GM18511 (cell line): ENCODE measurements at regions not wholly inside any gene's neighbourhood (a gene's known extent, or its start where the extent isn't known, plus 50 kb on each side); places are given as distances from the start of the nearest gene placed in this dataset.

Experiments
- ATAC-seq: cut with Tn5 transposase; IDR thresholded peaks from one replicate; pipeline ENCODE4 v1.9.1; 2021; ENCODE audit warnings: mild to moderate bottlenecking, moderate library complexity; ENCODE audit not compliant: unreplicated experiment

DNA sequence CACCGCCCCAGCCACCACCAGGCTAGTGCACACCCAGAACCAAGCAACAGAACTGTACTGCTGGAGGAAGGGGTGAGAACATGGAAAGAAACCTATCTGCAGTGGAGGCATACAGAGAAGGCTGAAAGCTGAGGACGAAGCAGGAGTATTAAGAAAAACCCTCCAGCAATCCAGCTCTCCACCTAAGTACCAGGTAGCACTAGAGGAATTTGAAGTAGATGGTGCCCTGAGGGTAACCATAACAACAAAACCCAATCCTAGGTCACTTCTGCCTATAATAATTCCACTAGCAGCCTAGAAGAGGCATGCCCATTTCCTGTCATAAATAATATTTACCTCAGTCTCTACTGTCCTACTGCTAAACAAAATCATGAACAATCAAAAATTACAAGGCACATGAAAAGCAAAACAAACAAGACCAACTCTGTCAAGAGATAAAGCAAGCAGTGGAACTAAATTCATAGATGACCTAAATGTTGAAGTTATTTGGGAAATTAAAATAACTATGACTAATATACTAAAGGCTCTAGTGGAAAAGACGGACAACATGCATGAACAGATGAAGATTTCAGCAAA, 51.1 kb downstream of the HYCC1 start:
- no peak for ATAC-seq

DNA sequence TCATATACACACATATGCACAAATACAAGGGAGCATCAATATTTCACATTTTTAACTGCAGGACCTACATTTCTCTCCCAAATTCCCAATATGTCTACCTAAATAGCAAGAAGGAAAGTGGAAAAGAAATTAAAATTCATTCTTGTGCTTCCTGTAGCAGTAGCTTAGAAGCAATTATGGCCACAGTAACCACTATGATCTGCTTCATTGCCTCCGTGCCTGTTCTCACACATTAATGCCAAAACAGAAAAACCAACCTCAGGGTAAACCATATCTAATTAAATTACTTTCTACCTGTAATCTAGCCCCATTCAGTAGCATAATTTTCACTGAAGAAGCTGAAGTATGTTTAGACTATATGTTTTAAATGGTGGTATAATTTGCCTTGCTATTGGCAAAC, 55.2 kb downstream of the HYCC1 start:
- no peak for ATAC-seq

DNA sequence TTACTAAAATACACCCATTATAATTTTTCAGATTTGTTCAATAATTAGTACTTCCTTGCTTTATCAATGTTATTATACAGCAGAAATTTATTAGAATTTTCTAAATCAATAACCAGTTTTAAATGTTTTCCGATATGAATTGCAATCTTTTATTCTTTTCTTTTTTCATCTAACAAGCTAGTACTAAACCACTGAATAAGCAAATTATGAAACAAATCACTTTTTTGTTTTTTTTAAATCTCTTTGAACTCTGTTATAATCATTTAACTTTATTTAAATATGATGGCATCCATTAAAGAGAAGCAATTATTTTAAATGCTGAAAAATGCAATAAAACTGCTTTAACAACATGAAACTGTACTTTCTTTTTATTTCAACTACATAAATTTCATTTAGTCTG, 59.7 kb downstream of the HYCC1 start:
- ATAC-seq = no peak

DNA sequence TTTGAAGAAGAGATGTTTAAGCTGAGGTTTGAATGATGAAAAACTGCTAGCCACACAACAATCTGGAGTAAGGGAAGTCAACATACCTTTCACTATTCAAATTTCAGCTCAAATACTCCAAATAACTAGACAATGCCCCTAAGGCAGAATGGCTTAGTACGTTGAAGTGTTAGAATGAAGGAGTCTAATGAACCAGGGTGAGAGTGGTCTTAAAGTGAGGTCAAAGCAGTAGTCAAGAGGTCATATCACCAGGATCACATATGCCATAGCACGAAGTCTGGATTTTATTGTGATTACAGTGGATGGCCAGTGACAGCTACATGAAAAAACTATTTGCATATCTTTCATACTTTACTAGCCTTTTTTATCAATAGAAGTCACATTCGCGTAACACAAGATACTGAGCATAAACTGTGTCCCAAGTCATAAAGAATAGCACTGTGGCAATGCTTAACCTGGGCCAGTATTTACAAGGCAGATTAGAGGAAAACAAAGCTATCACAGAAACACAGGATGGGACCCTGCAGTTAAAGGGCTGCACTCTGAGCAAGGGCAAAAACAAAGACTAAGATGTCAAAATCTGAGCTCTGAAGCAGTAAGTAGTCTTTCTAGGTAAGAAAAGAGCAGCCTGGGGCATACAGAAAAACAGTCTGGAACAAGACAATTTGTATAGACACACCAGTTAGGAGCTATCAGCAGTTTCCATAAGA, 61.5 kb downstream of the HYCC1 start:
- no peak for ATAC-seq

DNA sequence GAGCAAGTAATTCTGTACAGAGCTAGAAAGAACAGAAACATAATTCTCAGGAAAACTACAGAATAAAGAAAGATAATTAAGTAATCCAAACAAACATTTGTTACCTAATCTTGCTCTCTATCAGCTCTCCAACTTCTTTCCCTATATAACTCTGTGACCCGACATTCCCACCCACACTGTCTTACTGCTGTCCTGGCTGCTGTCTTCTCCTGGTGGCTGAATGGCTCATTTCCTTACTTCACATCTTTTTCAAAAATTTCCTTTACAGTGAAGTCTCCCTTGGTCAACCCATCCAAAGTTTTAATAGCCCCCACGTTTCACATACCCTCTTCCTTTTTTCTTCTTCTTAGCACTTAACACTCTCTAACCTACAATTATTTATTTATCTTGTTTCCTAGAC, 64.0 kb downstream of the HYCC1 start:
- ATAC-seq = no peak

DNA sequence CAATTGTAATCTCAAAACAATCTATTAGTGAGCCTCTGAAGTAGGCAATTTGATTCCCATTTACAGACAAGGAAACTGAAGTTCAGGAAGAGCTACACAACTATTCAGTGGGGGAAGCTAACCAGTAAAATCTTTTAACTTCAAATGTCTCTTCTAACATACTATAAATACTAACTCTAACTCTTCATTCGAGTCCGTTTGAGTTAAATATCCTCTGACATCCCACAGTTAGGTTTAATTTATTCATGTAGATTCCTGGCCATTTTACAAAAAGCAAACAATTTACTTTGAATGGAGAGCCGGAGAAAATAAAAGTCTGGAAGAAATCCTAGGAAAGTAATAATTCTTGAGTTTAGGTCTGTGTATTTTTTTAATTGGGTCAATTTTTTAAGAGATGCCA, 64.7 kb downstream of the HYCC1 start:
- ATAC-seq = no peak

DNA sequence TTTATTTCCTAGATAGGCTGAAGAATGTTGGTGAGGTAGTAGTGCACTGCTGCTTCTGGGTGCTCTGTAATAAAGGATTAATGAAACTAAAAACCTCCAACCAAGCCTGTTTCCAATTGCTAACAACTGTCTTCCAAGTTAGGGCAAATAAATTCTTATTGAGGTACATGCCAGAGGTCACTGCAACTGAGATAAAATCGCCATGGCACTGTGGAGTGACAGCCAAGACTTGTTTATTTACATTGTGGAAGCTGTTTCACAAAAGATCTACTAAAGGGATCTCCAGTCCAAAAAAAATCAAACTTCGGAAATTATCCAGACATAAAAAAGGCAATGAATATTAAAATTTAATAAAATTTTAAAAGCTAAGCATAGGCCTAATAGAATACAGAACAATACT, 65.2 kb downstream of the HYCC1 start:
- no peak for ATAC-seq

DNA sequence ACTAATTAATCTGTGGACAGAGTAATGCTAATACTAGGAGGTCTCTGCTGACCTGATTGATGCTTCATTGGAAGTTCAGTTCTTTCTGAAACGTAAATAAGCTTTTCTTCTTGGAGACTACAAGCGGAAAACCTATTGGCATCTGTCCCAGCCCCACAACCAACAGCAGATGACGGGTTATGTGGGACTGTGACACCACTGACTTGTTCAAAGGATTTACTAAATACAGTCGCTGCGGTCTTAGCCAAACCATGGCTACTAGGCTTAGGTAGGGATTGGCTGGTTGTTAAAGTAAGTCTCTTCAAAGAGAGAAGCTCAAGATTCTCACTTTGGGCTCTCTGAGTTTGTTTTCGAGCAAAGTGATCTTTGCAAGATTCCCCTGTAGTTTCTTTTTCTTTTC, 68.3 kb downstream of the HYCC1 start:
- no peak for ATAC-seq

DNA sequence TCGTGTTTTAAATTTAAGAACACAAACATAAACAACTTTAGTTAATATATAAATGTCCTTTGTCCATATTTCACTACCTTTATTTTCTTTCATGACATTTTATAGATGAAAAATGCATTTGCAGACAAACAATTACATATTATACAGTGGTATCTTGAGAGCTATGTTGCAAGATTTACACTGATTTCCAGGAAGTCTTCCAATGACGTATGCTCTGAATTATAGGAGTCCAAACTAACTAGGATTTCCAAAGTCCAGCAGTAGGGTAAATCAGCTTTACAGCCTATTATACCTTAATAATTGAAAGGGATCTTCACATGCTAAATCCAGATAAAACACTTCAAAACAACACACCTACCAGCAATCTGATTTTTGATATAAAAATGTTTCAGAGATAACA, 69.4 kb downstream of the HYCC1 start:
- ATAC-seq = no peak

DNA sequence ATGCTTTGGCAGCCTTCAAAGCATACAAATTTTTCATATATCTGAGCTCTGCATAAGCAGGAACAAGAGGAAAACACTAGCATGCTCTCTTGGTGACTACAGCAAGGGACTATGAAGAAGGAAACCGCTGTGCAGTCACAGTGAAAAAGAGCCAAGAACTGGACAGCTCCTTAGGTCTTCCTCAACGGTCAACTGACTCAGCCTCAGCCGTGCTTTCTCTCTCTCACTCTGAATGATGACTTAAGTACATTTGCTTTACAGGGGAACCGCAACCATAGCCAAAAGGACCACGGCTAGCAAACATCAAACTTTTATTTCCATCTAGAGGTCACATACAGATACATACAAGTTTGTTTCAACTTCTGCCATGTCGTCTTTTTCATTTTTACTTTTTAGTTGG, 69.9 kb downstream of the HYCC1 start:
- no peak for ATAC-seq

DNA sequence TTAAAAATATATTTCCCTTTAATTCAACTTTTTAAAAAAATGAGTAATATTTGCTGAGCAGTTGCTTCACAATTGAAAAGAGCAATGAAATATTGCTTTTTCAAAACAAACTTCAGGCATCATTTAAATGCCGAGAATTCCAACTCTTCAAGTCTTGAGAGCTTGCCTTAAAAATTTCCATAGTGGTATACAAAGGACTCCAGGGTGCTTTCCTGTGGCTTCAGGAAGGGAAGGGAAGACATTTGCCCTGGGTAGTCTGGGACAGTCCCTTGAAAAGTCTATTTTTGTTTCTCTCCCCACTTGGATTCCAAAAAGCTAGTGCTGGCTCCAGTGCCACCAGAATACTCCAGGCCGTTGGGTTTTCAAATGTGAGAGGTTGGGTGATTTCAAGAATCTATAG, 71.7 kb downstream of the HYCC1 start:
- ATAC-seq = no peak

DNA sequence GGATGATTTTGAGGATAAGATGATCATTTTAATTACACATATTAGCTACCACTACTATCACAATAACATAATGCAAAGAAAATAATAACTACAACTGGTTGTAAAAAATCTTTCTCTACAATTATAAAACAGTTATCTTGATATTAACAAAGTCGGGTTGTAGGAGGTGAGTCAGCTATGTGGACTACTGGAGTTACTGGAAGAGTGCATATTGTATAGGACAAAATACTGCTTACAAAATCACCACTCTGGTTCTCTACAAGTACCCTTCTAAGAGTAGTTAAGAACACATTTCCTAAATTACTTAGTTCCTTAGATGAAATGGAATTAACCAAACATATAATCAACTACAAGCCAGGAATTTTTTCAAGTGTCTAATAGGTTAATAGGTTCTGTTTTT, 74.1 kb downstream of the HYCC1 start:
- no peak for ATAC-seq

DNA sequence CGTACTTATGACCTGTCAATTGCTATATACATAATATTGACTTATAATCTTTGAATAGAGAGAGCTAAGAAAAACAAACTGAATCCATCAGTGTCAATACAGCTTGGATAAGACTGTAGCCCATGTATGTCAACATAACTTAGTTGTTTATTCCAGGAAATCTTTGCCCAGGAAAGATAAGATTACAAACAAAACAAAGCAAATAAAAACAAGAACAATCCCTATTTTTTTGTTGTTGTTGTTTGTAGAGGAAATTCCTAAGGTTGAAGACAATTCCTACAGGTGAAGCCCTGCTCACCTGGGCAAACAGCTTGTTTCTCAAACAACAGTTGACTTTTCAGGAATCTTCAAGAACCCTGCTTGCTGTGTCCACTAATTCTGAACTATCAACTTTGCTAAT, 76.0 kb downstream of the HYCC1 start:
- no peak for ATAC-seq

DNA sequence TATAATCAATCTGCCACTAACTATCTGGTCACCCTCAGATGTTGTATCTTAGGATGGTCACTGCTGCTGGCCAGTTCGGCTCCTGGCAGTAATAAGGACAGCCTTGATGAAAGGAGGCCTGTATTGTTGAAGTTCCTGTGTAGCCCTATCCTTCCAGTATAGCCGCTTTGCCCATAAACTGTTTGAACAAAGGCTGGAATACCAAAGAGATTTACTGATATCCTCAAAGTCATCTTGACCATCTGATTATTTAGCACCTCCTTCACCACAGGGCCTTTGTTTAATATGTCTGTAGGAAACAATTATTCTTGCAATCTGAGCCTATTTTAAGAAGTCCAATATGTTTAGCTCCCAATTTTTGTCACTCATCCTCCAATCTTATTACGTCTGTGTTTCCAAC, 77.7 kb downstream of the HYCC1 start:
- no peak for ATAC-seq

DNA sequence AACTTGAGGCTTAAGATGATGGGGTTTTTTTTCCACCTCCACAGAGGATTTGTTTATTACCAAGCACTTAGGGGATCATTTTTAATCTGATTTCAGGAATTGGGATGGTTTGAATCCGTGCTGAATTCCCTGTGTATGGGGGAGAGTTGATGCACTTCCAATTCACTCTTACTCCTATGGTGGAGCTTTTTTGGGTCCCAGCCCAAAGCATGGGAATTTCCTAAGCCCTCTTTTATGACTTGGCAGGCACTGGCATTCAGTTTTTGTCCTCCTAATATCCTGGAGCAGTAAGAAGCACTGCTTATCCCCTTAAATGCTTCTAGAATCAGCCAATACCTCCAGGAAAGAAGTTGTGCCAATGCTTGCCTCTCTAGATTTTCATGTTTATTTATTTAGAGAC, 78.7 kb downstream of the HYCC1 start:
- no peak for ATAC-seq

DNA sequence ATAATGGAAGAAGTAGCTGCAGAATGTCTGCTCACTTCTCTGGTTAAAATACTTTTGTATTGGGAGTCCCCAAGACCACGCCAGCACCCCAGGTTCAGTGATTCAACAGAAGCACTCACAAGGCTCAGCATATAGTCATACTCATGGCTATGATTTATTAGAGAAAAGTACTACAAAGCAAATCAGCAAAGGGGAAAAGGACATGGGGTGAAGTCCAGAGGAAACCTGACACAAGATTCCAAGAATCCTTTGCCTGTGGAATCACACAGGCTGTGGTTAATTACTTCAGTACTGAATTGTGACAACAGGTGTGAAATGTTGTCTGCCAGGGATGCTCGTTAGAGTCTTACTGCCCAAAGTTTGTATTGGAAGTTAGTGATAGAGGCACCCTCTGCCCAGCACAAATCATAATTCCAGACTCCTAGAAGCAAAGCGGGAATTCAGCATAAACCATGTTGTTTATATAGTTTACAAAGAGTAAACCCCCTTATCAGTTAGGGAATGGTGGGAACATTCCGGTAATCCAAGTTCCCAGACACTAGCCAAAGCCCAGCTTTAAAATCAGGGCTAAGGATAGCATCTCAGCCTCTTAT, 79.4 kb downstream of the HYCC1 start:
- no peak for ATAC-seq

DNA sequence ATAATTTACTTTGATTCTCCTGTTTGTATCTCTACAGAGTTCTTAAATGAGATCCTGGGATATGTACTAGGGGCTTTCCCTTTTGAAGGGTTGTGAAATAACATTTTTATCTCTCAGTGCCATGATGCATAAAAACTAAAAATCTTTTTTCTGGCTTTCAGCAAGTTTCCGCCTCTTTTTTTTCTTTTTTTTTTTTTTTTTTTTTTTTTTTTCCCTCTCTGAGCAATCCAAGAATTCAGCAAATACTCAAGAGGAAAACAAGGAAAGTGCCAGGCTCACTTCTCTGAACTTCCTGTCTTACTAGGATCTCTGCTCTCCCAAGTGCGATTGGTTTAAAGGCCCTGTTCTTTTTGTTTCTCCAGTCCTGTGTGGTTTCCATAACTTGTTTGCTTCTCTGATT, 79.9 kb downstream of the HYCC1 start:
- no peak for ATAC-seq

DNA sequence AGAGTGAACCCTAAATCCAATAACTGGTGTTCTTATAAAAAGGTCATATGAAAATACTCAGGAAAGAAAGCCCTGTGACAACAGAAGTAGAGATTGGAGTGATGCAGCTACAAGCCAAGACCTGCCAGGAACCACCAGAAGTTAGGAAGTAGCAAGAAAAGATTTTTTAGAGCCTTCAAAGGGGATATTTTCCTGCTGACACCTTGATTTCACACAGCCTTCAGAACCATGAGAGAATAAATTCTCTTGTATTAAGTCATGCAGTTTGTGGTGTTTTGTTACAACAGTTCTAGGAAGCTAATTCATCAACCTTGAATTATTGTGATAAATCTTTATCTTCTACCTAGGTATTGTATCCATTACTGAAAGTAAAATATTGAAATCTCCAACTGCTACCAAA, 81.0 kb downstream of the HYCC1 start:
- no peak for ATAC-seq

DNA sequence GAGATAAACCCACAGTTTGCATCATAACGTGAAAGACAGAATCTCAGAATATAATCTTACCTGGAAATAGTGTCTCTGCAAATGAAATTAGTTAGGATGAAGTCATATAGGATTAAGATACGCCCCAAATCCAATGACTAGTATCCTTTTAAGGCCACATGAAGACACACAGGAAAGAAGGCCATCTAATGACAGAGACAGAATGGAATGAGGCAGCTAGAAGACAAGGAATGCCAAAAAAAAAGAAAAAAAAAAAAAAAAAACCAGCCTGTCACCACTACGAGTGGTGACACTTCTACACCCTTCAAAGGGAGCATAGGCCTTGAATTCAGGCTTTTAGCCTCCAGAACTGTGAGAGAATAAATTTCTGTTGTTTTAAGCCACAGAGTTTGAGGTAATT, 82.9 kb downstream of the HYCC1 start:
- no peak for ATAC-seq

DNA sequence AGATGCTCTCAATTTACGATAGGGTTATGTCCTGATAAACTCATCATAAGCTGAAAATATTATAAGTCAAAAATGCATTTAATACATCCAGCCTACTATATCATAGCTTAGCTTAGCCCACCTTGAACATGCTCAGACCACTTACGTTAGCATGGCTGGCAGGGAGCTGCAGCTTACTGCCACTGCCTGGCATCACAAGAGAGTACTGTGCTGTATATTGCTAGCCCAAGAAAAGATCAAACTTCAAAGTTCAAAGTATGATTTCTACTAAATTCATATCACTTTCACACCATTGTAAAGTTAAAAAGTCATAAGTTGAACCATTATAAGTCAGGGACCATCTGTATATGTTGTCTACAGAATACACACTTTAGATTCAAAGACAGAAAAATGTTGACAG, 91.6 kb downstream of the HYCC1 start:
- ATAC-seq = no peak

DNA sequence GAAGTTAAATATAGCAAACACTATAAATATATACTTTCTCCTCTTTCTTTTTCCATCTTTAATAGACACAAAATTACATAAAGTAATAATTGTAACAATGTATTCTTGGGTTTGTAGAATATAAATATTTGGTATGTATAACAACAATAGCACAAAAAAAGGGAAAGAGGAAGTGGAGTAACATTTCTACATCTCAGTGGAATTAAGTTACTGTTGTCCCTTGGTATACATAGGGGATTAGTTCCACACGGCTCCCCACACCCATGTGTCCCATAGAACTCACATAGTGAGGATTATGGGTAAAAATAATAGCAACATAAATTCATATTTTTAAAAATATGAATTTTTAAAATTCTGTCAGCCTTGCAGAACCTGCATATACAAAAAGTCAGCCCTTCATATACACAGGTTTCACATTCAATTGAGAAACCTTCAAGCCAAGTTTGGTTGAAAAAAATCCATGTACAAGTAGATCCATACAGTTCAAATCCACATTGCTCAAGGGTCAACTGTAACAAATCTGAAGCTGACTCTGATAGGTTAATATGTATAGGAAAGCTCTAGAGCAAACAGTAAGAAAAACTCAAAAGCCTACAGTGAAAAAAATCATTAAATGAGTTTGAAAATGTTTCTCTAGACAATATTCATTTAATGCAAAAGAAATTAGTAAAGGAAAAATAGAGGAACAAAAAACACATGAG, 92.4 kb downstream of the HYCC1 start:
- no peak for ATAC-seq

DNA sequence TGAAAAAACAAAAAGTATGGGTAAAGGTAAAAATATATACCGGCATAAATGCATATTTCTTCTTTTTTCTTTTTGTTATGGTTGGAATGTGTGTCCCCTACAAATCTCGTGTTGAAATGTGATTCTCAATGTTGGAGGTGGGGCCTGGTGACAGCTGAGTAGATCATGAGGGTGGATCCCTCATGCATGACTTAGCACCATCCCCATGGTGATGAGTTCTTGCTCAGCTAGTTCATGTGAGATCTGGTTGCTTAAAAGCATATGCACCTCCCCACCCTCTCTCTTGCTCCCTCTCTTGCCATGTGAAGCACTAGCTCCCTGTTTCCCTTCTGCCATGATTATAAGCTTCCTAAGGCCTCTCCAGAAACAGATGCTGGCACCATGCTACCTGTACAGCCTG, 93.3 kb downstream of the HYCC1 start:
- ATAC-seq = no peak
